ENCODE measurements at regions not wholly inside any gene's neighbourhood (a gene's known extent, or its start where the extent isn't known, plus 50 kb on each side); places are given as distances from the start of the nearest gene placed in this dataset.

- TF ChIP-seq CTCF (conservative IDR thresholded peaks at IDR 0.05; ENCODE audit: low read length) (no peak), EZH2phosphoT487 (IDR thresholded peaks at IDR 0.05; ENCODE audit: borderline replicate concordance, low read depth, low read length) (no peak)
Measured at GRCh38 chr5:30523061-30523460, 670.4 kb upstream of the CDH6 start.

All from OCI-LY7 (cell line).